Calu3 (cell line): ENCODE measurements at regions not wholly inside any gene's neighbourhood (a gene's known extent, or its start where the extent isn't known, plus 50 kb on each side); places are given as distances from the start of the nearest gene placed in this dataset.

Experiments used
- BruUV-seq: library from RNA; stranded (reverse); fragments of 400-500 nt; replicated peaks from 2 replicates; lab custom pipeline; 2021; lab: Mats Ljungman, UMichigan
- CTCF ChIA-PET: fragments of 300-600 bp; sonication (Branson Sonifier 250); formaldehyde crosslinking; loops from one replicate; lab custom pipeline; 2022; ENCODE audit warnings: antibody characterized with exemption; lab: Charles Lee
- DNase-seq: peaks from one replicate; pipeline ENCODE4 v3.0.0; 2022
- H3K27ac Mint-ChIP-seq: one replicate; pipeline ENCODE4 v1.8.0; 2022; ENCODE audit warnings: mixed read lengths; ENCODE audit not compliant: unreplicated experiment
- H3K27me3 Mint-ChIP-seq: one replicate; pipeline ENCODE4 v1.8.0; 2022; ENCODE audit warnings: mixed read lengths; ENCODE audit not compliant: unreplicated experiment
- H3K36me3 Mint-ChIP-seq: one replicate; pipeline ENCODE4 v1.8.0; 2022; ENCODE audit warnings: mild to moderate bottlenecking, moderate library complexity, mixed read lengths; ENCODE audit not compliant: insufficient read depth, unreplicated experiment
- H3K4me1 Mint-ChIP-seq: one replicate; pipeline ENCODE4 v1.8.0; 2022; ENCODE audit warnings: mild to moderate bottlenecking, low read depth, mixed read lengths; ENCODE audit not compliant: unreplicated experiment
- H3K4me3 Mint-ChIP-seq: one replicate; pipeline ENCODE4 v1.8.0; 2022; ENCODE audit warnings: mild to moderate bottlenecking, low read depth, moderate library complexity, mixed read lengths; ENCODE audit not compliant: unreplicated experiment
- H3K9me3 Mint-ChIP-seq: one replicate; pipeline ENCODE4 v1.8.0; 2022; ENCODE audit warnings: low read depth, mixed read lengths; ENCODE audit not compliant: unreplicated experiment
- intact Hi-C: fragments of 100-400 bp; cut with micrococcal nuclease; formaldehyde crosslinking; loops from one replicate; pipeline ENCODE4 v1.10.0; 2022; ENCODE audit not compliant: unreplicated experiment
- TF ChIP-seq, protein P1 (sequence below): fragments of 200-600 bp; IDR thresholded peaks from one replicate; pipeline ENCODE4 v1.8.0; 2022; ENCODE audit warnings: antibody characterized with exemption; ENCODE audit not compliant: unreplicated experiment

DNA sequence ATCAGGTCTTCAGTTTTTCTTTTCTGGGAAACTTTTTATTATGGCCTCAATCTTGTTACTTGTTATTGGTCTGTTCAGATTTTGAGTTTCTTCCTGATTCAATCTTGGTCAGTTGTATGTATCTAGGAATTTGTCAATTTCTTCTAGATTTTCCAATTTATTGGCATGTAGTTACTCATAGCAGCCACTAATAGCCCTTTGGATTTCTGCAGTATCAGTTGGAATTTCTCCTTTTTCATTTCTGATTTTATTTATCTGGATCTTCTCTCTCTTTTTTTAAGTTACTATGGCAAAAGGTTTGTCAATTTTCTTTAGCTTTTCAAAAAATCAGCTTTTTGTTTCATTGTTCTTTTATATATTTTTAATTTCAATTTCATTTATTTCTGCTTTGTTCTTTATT, 419.6 kb upstream of the KIRREL3 start:
- Mint-ChIP-seq H3K36me3 (no peaks in the 10 kb centered on the region), H3K27me3 (no peaks in the 10 kb centered on the region), H3K9me3 (peaks cover 19% of the 10 kb centered on the region), H3K4me3 (no peak overlapping the region), H3K4me1 (no peaks in the 10 kb centered on the region), H3K27ac (no peak overlapping the region)
- CTCF ChIA-PET = no interaction called here
- no peak for DNase-seq
- TF ChIP-seq, protein P1, sequence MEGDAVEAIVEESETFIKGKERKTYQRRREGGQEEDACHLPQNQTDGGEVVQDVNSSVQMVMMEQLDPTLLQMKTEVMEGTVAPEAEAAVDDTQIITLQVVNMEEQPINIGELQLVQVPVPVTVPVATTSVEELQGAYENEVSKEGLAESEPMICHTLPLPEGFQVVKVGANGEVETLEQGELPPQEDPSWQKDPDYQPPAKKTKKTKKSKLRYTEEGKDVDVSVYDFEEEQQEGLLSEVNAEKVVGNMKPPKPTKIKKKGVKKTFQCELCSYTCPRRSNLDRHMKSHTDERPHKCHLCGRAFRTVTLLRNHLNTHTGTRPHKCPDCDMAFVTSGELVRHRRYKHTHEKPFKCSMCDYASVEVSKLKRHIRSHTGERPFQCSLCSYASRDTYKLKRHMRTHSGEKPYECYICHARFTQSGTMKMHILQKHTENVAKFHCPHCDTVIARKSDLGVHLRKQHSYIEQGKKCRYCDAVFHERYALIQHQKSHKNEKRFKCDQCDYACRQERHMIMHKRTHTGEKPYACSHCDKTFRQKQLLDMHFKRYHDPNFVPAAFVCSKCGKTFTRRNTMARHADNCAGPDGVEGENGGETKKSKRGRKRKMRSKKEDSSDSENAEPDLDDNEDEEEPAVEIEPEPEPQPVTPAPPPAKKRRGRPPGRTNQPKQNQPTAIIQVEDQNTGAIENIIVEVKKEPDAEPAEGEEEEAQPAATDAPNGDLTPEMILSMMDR = no peak
- intact Hi-C loops = no loop called here
- no TSS peak for BruUV-seq

DNA sequence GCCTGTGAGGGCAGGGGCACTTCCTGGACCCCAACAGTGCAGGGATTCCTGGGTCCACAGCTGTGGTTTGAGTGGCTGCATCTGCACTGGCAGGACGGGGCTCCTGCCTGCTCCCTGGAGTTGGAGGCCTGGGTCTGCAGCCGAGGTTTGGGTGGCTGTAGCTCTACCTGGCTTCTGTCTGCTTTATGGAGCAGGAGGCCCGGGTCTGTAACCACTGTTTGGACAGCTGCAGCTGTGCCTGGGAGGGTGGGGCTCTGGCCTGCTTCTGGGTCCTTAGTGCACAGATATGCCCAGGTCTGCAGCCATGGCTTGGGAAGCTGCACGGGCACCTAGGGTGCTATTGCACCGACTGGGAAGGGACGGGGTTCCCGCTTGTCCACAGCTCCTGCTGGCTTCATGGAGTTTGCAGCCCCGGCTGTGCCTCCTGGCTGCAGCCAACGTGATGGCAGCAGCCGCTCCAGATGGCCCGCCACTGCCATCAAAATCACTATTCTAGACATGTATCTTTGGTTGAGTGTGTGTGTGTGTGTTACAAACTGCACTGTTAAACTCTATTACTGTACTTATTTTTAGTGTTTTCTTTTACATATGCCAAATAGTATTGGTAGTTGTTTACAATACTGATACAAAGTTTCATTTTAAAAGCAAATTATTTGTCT, 412.3 kb upstream of the KIRREL3 start:
- TF ChIP-seq, protein P1 = no peak
- H3K27ac Mint-ChIP-seq = no peak overlapping the region
- CTCF ChIA-PET = no interaction called here
- H3K27me3 Mint-ChIP-seq = no peaks in the 10 kb centered on the region
- H3K36me3 Mint-ChIP-seq = no peaks in the 10 kb centered on the region
- BruUV-seq = no TSS peak
- DNase-seq = no peak
- intact Hi-C loops = no loop called here
- H3K9me3 Mint-ChIP-seq = peaks cover 15% of the 10 kb centered on the region
- no peak overlapping the region for H3K4me3 Mint-ChIP-seq
- no peaks in the 10 kb centered on the region for H3K4me1 Mint-ChIP-seq

DNA sequence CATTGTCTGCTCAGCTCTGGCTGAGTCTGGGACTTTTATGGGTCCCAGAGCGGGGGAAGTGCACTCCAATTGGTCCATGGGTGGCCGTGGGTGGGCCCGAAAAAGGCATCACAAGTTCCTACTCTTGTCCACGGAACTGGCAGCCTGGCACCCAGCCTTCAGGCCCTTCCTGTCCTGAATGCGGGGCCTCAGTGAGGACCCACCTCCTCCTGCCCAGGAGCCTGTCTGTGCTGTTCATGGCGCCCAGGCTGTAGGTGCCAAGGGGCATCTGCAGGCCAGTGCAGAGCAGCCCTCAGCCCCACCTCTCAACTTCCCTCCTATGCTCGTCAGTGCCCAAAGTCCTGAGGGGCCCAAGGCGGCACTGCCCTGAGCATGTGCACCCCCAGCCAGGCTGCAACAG, 411.7 kb upstream of the KIRREL3 start:
- CTCF ChIA-PET = no interaction called here
- no TSS peak for BruUV-seq
- Mint-ChIP-seq H3K27me3 (no peaks in the 10 kb centered on the region), H3K27ac (no peak overlapping the region), H3K4me1 (no peaks in the 10 kb centered on the region), H3K4me3 (no peak overlapping the region), H3K36me3 (no peaks in the 10 kb centered on the region), H3K9me3 (peaks cover 15% of the 10 kb centered on the region)
- intact Hi-C loops = no loop called here
- TF ChIP-seq, protein P1 = no peak
- DNase-seq = no peak

DNA sequence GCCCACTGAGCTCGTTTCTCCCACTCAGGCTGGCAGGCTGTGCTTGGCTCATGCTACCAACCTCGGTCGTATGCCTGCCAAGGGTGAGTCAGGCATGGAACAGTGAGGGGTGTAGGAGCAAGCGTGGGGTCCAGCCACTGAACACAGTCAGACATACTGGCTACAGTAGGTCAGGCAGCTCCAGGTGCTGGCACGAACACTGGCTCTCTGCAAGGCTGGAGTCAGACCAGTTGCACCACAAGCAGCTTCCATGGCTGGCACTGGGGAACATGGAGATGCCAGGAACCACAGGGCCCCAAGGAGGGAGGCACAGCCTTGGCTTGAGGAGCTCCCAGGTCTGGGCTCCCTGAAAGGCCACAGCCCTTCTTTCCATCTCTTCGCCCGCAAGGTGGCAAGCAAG, 410.7 kb upstream of the KIRREL3 start:
- no peaks in the 10 kb centered on the region for H3K4me1 Mint-ChIP-seq
- TF ChIP-seq, protein P1 = no peak
- BruUV-seq = no TSS peak
- H3K27ac Mint-ChIP-seq = no peak overlapping the region
- H3K36me3 Mint-ChIP-seq = no peaks in the 10 kb centered on the region
- no peak for DNase-seq
- CTCF ChIA-PET = no interaction called here
- intact Hi-C loops = no loop called here
- H3K4me3 Mint-ChIP-seq = no peak overlapping the region
- peaks cover 10% of the 10 kb centered on the region for H3K9me3 Mint-ChIP-seq
- no peaks in the 10 kb centered on the region for H3K27me3 Mint-ChIP-seq
